DND-41 (cell line): ENCODE measurements at regions not wholly inside any gene's neighbourhood (a gene's known extent, or its start where the extent isn't known, plus 50 kb on each side); places are given as distances from the start of the nearest gene placed in this dataset.
"Not testable (repeated sequence)": the region's sequence is repeated elsewhere in the genome, so short reads cannot be mapped to it uniquely, and the experiment has no call there.

Experiments
- ATAC-seq: fragments of 200-7000 bp; cut with Tn5 transposase; 3 replicates; pipeline ENCODE4 v1.9.1; 2021; ENCODE audit warnings: low read depth; ENCODE audit not compliant: insufficient read depth
- DNase-seq: peaks from one replicate; pipeline ENCODE4 v3.0.0-alpha.2; 2020
- H2AFZ ChIP-seq: 2 replicates; pipeline ENCODE4 v1.6.0; 2012; ENCODE audit warnings: low read depth, low read length
- H3K27ac ChIP-seq: 2 replicates; pipeline ENCODE4 v1.5.1; 2012; ENCODE audit warnings: low read length, inconsistent platforms
- H3K27me3 ChIP-seq: fragments of 200-600 bp; sonication (generic); 2 replicates; pipeline ENCODE4 v1.6.0; 2012; ENCODE audit warnings: low read length, mild to moderate bottlenecking, inconsistent platforms; ENCODE audit not compliant: insufficient read depth, poor library complexity
- H3K36me3 ChIP-seq: 2 replicates; pipeline ENCODE4 v1.5.1; 2012; ENCODE audit warnings: low read length, inconsistent platforms; ENCODE audit not compliant: insufficient read depth
- H3K4me1 ChIP-seq: 2 replicates; pipeline ENCODE4 v1.5.1; 2012; ENCODE audit warnings: mild to moderate bottlenecking, low read length; ENCODE audit not compliant: insufficient read depth
- H3K4me2 ChIP-seq: 2 replicates; pipeline ENCODE4 v1.6.0; 2012; ENCODE audit warnings: mild to moderate bottlenecking, moderate library complexity, low read length, inconsistent platforms; ENCODE audit not compliant: insufficient read depth
- H3K4me3 ChIP-seq, 2 experiments: fragments of 200-600 bp in 1 of 2; shearing (Covaris generic) in 1 of 2; 2 replicates each; pipeline ENCODE4 v1.5.1; 2012 to 2016; ENCODE audit warnings: inconsistent platforms in 2 of 2, low read length in 2 of 2, mild to moderate bottlenecking in 2 of 2, low read depth in 1 of 2, moderate library complexity in 1 of 2
- H3K79me2 ChIP-seq: 2 replicates; pipeline ENCODE4 v1.6.0; 2012; ENCODE audit warnings: low read length, inconsistent platforms; ENCODE audit not compliant: insufficient read depth
- H3K9ac ChIP-seq: 2 replicates; pipeline ENCODE4 v1.6.0; 2012; ENCODE audit warnings: low read depth, mild to moderate bottlenecking, inconsistent platforms, low read length, moderate library complexity
- H3K9me3 ChIP-seq: 2 replicates; pipeline ENCODE4 v1.5.1; 2012; ENCODE audit warnings: low read length, moderate library complexity, mild to moderate bottlenecking, inconsistent platforms; ENCODE audit not compliant: insufficient read depth, severe bottlenecking
- H4K20me1 ChIP-seq: 2 replicates; pipeline ENCODE4 v1.6.0; 2012; ENCODE audit warnings: low read length; ENCODE audit not compliant: insufficient read depth
- EZH2 ChIP-seq: IDR thresholded peaks from 3 replicates; pipeline ENCODE4 v1.6.1; 2012; ENCODE audit warnings: borderline replicate concordance, low read depth, mild to moderate bottlenecking, moderate library complexity, low read length, inconsistent platforms; ENCODE audit not compliant: severe bottlenecking
- TF ChIP-seq, protein P1 (sequence below): IDR thresholded peaks from 2 replicates; pipeline ENCODE4 v1.5.1; 2012; ENCODE audit warnings: borderline replicate concordance, low read length, moderate library complexity, mild to moderate bottlenecking; ENCODE audit not compliant: poor library complexity, severe bottlenecking; ENCODE audit errors: extremely low read depth

DNA sequence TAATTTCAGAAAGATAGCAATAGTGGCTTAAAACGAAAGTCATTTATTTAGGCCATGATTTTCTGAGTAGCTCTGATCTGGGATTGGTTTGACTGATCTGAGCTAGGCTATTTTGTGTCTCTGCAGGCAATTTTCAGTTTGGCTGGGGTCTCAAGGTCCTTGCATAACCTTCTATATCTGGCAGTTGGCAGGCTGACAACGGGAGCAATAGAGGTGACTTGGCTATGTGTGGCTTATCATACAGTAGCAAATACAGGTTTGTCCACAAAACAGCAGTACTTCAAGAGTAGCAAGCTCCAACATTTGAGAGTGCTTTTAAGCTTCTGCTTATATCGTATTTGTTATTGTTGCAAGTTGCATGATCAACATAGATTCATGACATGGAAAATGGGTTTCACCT lies 1167.3 kb upstream of the CELF2 start:
- Histone ChIP-seq H3K27me3 (no peaks in the 10 kb centered on the region), H3K4me1 (no peaks in the 10 kb centered on the region), H4K20me1 (no peaks in the 10 kb centered on the region), H3K4me3 (no peak overlapping the region), H2AFZ (no peak overlapping the region), H3K9ac (no peak overlapping the region), H3K79me2 (no peaks in the 10 kb centered on the region), H3K27ac (no peak overlapping the region), H3K36me3 (no peaks in the 10 kb centered on the region), H3K4me2 (no peak overlapping the region), H3K9me3 (no peaks in the 10 kb centered on the region)
- DNase-seq (no peak), ATAC-seq (no peak)
- no peak for TF ChIP-seq EZH2
- TF ChIP-seq, protein P1, sequence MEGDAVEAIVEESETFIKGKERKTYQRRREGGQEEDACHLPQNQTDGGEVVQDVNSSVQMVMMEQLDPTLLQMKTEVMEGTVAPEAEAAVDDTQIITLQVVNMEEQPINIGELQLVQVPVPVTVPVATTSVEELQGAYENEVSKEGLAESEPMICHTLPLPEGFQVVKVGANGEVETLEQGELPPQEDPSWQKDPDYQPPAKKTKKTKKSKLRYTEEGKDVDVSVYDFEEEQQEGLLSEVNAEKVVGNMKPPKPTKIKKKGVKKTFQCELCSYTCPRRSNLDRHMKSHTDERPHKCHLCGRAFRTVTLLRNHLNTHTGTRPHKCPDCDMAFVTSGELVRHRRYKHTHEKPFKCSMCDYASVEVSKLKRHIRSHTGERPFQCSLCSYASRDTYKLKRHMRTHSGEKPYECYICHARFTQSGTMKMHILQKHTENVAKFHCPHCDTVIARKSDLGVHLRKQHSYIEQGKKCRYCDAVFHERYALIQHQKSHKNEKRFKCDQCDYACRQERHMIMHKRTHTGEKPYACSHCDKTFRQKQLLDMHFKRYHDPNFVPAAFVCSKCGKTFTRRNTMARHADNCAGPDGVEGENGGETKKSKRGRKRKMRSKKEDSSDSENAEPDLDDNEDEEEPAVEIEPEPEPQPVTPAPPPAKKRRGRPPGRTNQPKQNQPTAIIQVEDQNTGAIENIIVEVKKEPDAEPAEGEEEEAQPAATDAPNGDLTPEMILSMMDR: no peak

DNA sequence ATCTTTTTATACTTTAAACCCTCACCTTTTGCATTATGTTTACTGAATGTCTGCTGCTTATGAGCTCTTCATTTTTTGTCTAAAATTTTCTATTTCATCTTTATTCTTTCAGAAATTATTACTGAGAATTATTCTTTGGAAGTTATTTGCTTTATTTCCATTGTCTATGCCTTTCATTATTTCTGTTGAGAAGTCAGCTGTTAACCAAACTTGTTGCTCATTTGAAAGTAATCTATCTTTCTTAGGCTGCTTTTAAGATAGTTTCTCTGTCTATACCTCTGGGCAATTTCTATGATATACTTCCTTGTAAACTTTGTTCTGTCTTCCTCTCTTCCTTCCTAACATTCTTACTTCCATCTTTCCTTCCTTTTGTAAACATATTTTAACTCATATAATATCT lies 1165.9 kb upstream of the CELF2 start:
- no peak overlapping the region for H3K4me2 ChIP-seq
- H3K79me2 ChIP-seq: no peaks in the 10 kb centered on the region
- no peak for TF ChIP-seq EZH2
- TF ChIP-seq, protein P1: no peak
- H3K4me1 ChIP-seq: no peaks in the 10 kb centered on the region
- no peak overlapping the region for H2AFZ ChIP-seq
- H4K20me1 ChIP-seq: no peaks in the 10 kb centered on the region
- no peak overlapping the region for H3K9ac ChIP-seq
- no peaks in the 10 kb centered on the region for H3K36me3 ChIP-seq
- ATAC-seq: no peak
- no peak overlapping the region for H3K27ac ChIP-seq
- no peak for DNase-seq
- no peak overlapping the region for H3K4me3 ChIP-seq
- H3K9me3 ChIP-seq: no peaks in the 10 kb centered on the region
- H3K27me3 ChIP-seq: no peaks in the 10 kb centered on the region

DNA sequence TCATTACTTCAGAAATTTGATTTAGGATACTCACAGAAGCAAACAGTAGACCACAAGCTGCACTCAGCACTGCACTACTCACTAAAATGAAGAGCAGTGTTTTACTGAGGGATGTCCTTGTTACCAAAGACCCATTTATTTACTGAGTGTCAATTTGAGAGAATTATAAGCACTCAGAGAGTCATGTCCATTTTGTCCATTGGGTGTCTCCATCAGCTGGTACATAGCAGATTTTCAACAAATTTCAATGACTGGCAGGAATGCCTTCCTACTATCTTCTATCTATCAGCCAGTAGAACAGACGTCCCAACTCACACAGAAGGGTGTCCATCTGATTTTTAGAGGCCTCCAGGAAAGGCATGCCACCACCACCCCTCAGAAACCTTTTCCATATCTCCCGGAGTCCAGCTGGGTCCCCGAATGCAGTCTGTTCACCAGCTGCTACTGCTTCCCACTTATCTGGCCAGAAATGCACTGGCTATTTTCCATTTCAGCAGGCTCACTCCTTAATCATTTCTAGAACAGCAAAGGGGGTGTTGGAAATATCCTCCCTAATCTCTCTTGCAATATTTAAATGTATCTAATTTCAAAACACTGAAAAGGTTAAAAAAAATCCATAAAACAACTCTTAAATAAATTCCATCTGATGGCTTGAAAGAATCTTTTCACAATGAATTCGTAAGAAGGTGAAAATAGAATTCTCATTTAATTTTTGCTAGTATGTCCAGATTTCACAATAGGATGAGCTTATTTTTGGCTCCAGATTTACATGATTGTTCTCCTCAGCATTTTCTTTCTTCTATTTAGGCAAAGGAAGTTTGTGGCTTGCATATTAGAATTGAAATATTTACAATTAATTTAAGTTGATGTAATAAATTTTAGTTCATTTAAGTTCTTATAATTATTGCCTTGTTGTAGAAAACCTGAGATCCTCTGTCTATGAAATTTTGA lies 1164.0 kb upstream of the CELF2 start:
- no peaks in the 10 kb centered on the region for H4K20me1 ChIP-seq
- no peaks in the 10 kb centered on the region for H3K9me3 ChIP-seq
- H3K9ac ChIP-seq: no peak overlapping the region
- H3K4me3 ChIP-seq: no peak overlapping the region
- H3K27me3 ChIP-seq: no peaks in the 10 kb centered on the region
- TF ChIP-seq EZH2: no peak
- TF ChIP-seq, protein P1: no peak
- H3K27ac ChIP-seq: no peak overlapping the region
- H3K36me3 ChIP-seq: no peaks in the 10 kb centered on the region
- no peak for ATAC-seq
- H3K4me1 ChIP-seq: no peaks in the 10 kb centered on the region
- H3K4me2 ChIP-seq: no peak overlapping the region
- no peak for DNase-seq
- H3K79me2 ChIP-seq: no peaks in the 10 kb centered on the region
- H2AFZ ChIP-seq: no peak overlapping the region

DNA sequence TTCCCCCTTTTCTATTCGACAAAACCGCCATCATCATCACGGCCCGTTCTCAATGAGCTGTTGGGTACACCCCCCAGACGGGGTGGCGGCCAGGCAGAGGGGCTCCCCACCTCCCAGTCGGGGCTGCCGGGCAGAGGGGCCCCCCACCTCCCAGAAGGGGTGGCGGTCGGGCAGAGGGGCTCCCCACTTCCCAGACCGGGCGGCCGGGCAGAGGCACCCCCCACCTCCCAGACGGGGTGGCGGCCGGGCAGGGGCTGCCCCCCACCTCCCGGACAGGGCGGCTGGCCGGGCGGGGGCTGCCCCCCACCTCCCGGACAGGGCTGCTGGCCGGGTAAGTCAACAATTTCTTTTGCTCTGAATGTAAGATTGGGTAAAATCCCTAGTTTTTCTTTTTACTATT lies 1162.2 kb upstream of the CELF2 start:
- not testable (repeated sequence) for H3K4me1 ChIP-seq, H3K27me3 ChIP-seq, H3K9me3 ChIP-seq

More for the DNA sequence above, 1162.2 kb upstream of the CELF2 start:
- H2AFZ ChIP-seq, H3K36me3 ChIP-seq, ATAC-seq, H3K27ac ChIP-seq, H3K4me2 ChIP-seq, H3K4me3 ChIP-seq, H3K9ac ChIP-seq, H3K79me2 ChIP-seq, H4K20me1 ChIP-seq, DNase-seq: not testable (repeated sequence)
